ENCODE measurements at regions not wholly inside any gene's neighbourhood (a gene's known extent, or its start where the extent isn't known, plus 50 kb on each side); places are given as distances from the start of the nearest gene placed in this dataset.
"Not testable (repeated sequence)": the region's sequence is repeated elsewhere in the genome, so short reads cannot be mapped to it uniquely, and the experiment has no call there.

DNA sequence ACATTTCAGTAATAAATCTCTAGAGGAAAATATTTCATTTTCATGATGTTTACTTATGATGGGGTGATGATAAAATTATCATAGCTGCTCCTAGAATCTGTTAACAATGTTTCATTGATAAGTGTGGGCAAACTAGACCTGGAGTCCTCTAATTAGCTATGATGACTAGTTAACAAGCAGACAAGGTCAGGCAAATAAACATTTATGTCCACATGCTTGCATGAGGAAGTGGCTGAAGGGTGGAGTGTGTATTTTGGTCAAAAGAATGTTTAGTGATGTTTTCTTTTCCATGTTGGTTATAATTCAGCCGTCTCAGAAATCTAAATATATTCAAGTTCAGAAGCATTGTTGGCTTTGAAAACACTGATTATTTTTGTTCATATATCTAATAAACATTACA is 99.9 kb upstream of the FN1 start:
- Mint-ChIP-seq H3K36me3 (ENCODE audit: low read depth) (no peaks in the 10 kb centered on the region), H3K27ac (no peak overlapping the region), H3K4me1 (no peaks in the 10 kb centered on the region), H3K4me3 (no peak overlapping the region), H3K27me3 (no peaks in the 10 kb centered on the region)
- DNase-seq = no peak
- ATAC-seq = no peak
- H3K9me3 ChIP-seq (ENCODE audit: control insufficient read depth, low read length, poor library complexity, severe bottlenecking) = no peaks in the 10 kb centered on the region

DNA sequence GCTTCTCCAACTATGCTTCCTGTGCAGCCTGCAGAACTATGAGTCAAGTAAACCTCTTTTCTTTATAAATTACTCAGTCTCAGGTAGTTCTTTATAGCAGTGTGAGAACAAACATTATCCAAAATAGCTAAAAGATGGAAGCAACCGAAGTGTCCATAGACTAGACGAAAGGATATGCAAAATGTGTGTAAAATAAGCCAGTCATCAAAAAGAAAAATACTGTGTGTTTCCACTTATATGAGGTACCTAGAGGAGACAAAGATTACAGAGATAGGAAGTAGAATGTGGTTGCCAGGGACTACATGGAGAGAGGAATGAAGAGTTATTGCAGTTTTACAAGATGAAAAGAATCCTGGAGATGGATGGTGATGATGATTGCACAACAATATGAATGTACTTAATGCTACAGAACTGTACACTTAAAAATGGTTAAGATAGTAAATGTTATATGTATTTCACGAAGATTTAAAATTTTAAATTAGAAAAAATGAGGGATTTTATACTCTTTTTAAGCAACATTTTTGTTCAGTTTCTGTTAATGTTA is 99.3 kb upstream of the FN1 start:
- Mint-ChIP-seq H3K36me3 (ENCODE audit: low read depth) (no peaks in the 10 kb centered on the region), H3K27me3 (no peaks in the 10 kb centered on the region), H3K4me1 (no peaks in the 10 kb centered on the region), H3K4me3 (no peak overlapping the region), H3K27ac (no peak overlapping the region)
- H3K9me3 ChIP-seq (ENCODE audit: control insufficient read depth, low read length, poor library complexity, severe bottlenecking) = no peaks in the 10 kb centered on the region
- ATAC-seq (no peak), DNase-seq (no peak)

DNA sequence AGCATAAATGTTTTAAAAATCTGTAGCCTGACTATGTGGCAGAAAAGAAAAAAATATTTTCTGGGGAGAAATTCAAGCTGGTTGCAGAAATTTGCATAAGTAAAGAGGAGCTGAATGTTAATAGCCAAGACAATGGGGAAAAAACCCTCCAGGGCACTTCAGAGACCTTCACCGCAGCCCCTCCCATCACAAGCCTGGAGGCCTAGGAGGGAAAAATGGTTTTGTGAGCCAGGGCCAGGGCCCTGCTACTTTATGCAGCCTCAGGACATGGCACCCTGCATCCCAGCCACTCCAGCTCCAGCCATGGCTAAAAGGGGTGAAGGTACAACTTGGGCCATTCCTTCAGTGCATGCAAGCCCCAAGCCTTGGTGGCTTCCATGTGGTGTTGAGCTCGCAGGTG is 97.8 kb upstream of the FN1 start:
- DNase-seq; H3K36me3 Mint-ChIP-seq (ENCODE audit: low read depth); H3K4me3 Mint-ChIP-seq; ATAC-seq; H3K9me3 ChIP-seq (ENCODE audit: control insufficient read depth, low read length, poor library complexity, severe bottlenecking); H3K4me1 Mint-ChIP-seq; H3K27me3 Mint-ChIP-seq; H3K27ac Mint-ChIP-seq: not testable (repeated sequence)

DNA sequence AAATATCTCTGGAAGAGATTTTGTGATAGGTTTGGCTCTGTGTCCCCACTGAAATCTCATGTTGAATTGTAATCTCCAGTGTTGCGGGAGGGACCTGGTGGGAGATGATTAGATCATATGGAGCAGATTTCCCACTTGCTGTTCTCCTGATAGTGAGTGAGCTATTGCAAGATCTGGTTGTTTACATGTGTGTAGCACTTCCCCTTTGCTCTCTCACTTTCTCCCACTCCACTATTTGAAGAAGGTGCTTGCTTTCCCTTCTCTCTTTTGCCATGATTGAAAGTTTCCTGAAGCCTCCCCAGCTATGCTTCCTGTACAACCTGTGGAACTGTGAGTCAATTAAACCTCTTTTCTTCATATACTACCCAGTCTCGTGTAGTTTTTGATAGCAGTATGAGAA is 97.0 kb upstream of the FN1 start:
- H3K36me3 Mint-ChIP-seq (ENCODE audit: low read depth) = no peaks in the 10 kb centered on the region
- H3K27me3 Mint-ChIP-seq = peaks cover 6% of the 10 kb centered on the region
- ATAC-seq = no peak
- H3K4me1 Mint-ChIP-seq = no peaks in the 10 kb centered on the region
- no peak overlapping the region for H3K4me3 Mint-ChIP-seq
- no peak overlapping the region for H3K27ac Mint-ChIP-seq
- DNase-seq = no peak
- no peaks in the 10 kb centered on the region for H3K9me3 ChIP-seq (ENCODE audit: control insufficient read depth, low read length, poor library complexity, severe bottlenecking)

DNA sequence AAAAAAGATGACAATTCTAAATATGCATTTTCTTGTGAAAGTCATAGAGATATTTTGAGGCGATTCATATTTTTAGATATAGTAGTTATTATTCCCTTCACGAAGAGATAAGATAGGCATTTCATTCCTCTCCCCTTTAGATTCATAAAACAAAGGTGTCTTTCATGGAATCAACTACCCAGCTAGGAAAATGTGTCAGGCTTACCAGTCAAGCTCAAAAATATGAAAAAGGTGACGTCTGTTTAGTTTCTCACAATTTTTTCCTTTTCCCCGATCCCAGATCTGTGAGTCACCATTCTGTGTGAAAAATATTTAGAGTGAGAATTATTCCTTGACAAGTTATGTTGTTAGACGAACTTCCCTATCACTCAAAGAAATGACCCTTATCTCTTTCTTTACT is 95.4 kb upstream of the FN1 start:
- no peaks in the 10 kb centered on the region for H3K36me3 Mint-ChIP-seq (ENCODE audit: low read depth)
- no peak overlapping the region for H3K27ac Mint-ChIP-seq
- no peak for DNase-seq
- peaks cover 6% of the 10 kb centered on the region for H3K27me3 Mint-ChIP-seq
- no peaks in the 10 kb centered on the region for H3K4me1 Mint-ChIP-seq
- no peak for ATAC-seq
- H3K4me3 Mint-ChIP-seq = no peak overlapping the region
- H3K9me3 ChIP-seq (ENCODE audit: control insufficient read depth, low read length, poor library complexity, severe bottlenecking) = no peaks in the 10 kb centered on the region

DNA sequence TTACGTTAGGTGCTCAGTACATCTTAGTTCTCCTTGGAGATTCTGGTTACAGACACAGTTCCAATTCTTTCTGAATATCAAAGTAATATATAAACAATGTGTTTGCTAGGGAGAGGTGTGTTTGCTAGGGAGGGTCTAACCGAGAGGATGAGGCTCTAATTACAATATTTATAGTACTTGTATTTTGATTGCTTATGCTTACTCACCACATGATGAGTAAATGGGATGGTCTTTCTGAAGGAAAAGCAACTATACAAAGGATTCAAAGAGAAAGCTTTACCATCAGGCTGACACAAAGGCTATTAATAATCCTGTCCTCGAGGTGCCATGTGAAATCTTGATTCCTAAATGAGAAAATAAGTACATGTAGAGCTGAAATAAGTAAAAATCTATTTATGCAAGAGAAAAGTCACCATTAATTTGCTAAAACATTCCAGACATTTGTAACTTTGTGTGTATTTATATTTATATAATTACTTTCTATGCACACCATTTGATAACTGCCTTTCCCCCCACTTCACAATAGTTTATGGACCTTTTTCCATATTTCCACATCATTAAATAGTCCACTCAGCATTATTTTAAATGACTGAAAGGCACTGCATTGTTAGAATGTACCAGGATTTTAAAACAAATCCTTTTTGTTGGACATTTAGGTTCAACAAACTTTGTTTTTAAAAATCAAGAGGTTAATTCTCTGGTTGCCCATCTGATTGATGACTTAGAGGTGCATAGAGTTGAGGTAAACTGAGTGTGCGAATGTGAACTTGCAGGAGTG is 94.5 kb upstream of the FN1 start:
- Mint-ChIP-seq H3K27ac (no peak overlapping the region), H3K4me3 (no peak overlapping the region), H3K36me3 (ENCODE audit: low read depth) (no peaks in the 10 kb centered on the region), H3K4me1 (no peaks in the 10 kb centered on the region), H3K27me3 (peaks cover 6% of the 10 kb centered on the region)
- ATAC-seq (no peak), DNase-seq (no peak)
- H3K9me3 ChIP-seq (ENCODE audit: control insufficient read depth, low read length, poor library complexity, severe bottlenecking) = no peaks in the 10 kb centered on the region

DNA sequence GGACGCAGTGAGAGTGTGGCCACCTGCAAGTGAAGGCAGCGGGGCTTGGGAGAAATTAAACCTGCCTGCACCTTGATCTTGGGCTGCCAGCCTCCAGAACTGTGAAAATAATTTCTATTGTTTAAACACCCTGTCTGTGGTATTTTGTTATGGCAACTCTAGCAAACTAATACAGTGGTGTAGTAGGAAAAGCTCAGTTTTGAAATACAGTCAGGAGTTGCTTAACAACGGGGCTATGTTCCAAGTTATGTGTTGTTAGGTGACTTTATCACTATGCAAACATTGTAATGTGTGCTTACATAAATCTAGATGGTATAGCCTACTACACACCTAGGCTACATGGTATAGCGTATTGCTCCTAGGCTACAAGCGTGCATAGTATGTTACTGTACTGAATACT is 93.4 kb upstream of the FN1 start:
- no peaks in the 10 kb centered on the region for H3K36me3 Mint-ChIP-seq (ENCODE audit: low read depth)
- H3K27me3 Mint-ChIP-seq = peaks cover 6% of the 10 kb centered on the region
- no peaks in the 10 kb centered on the region for H3K4me1 Mint-ChIP-seq
- DNase-seq (no peak), ATAC-seq (no peak)
- H3K4me3 Mint-ChIP-seq = no peak overlapping the region
- no peak overlapping the region for H3K27ac Mint-ChIP-seq
- no peaks in the 10 kb centered on the region for H3K9me3 ChIP-seq (ENCODE audit: control insufficient read depth, low read length, poor library complexity, severe bottlenecking)

DNA sequence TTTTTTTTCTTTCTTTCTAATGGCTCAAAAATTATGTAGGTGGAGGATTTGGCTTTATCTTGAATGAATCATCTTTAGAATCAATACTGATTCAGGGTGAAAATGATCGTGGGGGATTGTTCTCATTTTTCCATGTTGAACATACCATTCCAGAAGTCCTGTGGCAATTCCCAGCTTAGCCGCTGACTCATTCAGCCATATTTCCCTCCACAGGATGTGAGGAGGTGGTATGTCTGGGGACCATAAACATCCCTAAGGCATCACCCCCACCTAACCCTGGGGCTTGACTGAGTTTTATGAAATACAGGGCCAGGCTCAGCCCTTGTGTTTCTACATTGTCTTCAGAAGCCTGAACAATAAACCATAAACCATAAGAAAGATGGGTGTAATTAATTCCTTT is 92.7 kb upstream of the FN1 start:
- H3K27me3 Mint-ChIP-seq = peaks cover 6% of the 10 kb centered on the region
- DNase-seq (no peak), ATAC-seq (no peak)
- H3K9me3 ChIP-seq (ENCODE audit: control insufficient read depth, low read length, poor library complexity, severe bottlenecking) = no peaks in the 10 kb centered on the region
- H3K36me3 Mint-ChIP-seq (ENCODE audit: low read depth) = no peaks in the 10 kb centered on the region
- H3K4me1 Mint-ChIP-seq = no peaks in the 10 kb centered on the region
- H3K4me3 Mint-ChIP-seq = no peak overlapping the region
- no peak overlapping the region for H3K27ac Mint-ChIP-seq

DNA sequence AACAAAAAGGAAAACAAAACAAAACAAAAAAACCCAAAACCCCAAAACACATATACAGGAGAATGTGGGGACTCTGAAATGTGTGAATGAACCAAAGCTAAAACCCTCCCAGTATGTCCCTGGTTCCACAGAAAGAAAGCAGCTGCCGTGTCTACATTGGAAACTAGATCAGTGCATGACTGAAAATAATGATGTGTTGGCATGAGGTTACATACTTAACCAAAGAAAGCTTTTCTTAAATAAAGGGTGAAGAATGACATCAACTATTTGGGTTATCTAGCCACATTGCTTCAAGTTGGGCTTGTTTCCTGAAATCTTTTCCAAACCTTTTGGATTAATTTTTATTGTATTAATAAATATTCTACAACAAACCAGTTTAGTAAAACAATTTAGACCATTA is 91.9 kb upstream of the FN1 start:
- ATAC-seq (no peak), DNase-seq (no peak)
- H3K27me3 Mint-ChIP-seq = peaks cover 6% of the 10 kb centered on the region
- H3K4me3 Mint-ChIP-seq = no peak overlapping the region
- H3K36me3 Mint-ChIP-seq (ENCODE audit: low read depth) = no peaks in the 10 kb centered on the region
- no peak overlapping the region for H3K27ac Mint-ChIP-seq
- no peaks in the 10 kb centered on the region for H3K9me3 ChIP-seq (ENCODE audit: control insufficient read depth, low read length, poor library complexity, severe bottlenecking)
- H3K4me1 Mint-ChIP-seq = no peaks in the 10 kb centered on the region

DNA sequence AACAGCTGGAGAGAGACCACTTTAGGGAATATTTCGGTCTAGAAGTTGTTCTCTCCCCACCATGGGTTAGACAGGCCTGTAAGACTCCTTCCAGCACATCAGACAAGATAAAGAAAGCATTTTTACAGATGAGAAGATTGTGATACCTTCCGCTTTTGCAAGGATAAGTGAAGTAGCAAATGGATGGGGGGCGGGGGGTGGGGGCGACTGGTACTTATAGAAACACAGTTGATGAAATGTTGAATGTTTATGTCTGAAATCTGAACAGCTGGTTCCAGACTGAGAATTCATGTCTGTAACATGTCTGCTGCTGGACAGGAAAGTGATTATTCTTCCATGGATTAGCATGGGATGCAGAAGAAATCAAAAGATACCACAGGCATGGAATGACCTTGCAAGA is 90.5 kb upstream of the FN1 start:
- no peaks in the 10 kb centered on the region for H3K36me3 Mint-ChIP-seq (ENCODE audit: low read depth)
- H3K4me3 Mint-ChIP-seq = no peak overlapping the region
- H3K4me1 Mint-ChIP-seq = no peaks in the 10 kb centered on the region
- DNase-seq = no peak
- H3K27me3 Mint-ChIP-seq = peaks cover 6% of the 10 kb centered on the region
- no peak for ATAC-seq
- no peaks in the 10 kb centered on the region for H3K9me3 ChIP-seq (ENCODE audit: control insufficient read depth, low read length, poor library complexity, severe bottlenecking)
- no peak overlapping the region for H3K27ac Mint-ChIP-seq

DNA sequence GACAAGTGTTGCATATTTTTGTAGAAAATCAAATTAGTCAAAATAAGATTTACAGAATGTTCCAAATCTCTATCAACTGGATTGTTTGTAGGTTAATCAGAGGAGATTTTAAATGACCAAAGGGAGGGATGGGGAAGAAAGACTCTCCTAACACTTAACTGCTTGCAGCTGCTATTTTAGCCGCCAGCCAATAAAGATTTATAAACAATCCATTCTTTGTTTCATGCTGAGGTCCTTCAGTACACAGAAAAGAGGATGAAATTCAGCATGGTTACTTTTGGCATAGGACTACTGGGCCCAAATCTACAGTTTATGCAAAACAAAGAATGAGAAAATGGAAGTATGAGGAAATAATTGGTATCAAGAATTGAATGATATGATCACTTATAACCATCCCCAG is 86.4 kb upstream of the FN1 start:
- no peak for ATAC-seq
- no peaks in the 10 kb centered on the region for H3K9me3 ChIP-seq (ENCODE audit: control insufficient read depth, low read length, poor library complexity, severe bottlenecking)
- Mint-ChIP-seq H3K4me3 (no peak overlapping the region), H3K27ac (no peak overlapping the region), H3K27me3 (no peaks in the 10 kb centered on the region), H3K36me3 (ENCODE audit: low read depth) (no peaks in the 10 kb centered on the region), H3K4me1 (no peaks in the 10 kb centered on the region)
- DNase-seq = no peak

DNA sequence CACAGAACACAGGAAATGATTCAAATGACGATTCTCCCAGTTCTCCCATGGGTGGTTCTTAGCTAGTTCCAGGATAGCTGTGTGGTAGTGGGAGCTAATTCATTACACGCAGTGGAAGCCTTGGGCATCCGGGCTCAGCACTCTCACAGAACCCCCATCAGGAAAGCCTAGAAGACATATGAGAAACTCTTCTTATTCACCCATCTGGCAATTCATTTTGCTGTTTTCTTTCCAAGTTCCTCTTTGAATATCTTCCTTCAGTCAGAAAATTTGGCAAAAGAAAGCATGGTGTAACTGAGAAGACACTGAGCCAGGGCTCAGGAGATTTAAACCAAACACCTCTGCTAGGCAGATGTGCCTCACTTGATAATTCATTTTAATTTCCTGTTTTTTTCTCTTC is 85.2 kb upstream of the FN1 start:
- no peaks in the 10 kb centered on the region for H3K36me3 Mint-ChIP-seq (ENCODE audit: low read depth)
- no peak overlapping the region for H3K27ac Mint-ChIP-seq
- no peaks in the 10 kb centered on the region for H3K4me1 Mint-ChIP-seq
- DNase-seq = no peak
- ATAC-seq = no peak
- no peaks in the 10 kb centered on the region for H3K27me3 Mint-ChIP-seq
- H3K4me3 Mint-ChIP-seq = no peak overlapping the region
- H3K9me3 ChIP-seq (ENCODE audit: control insufficient read depth, low read length, poor library complexity, severe bottlenecking) = no peaks in the 10 kb centered on the region

DNA sequence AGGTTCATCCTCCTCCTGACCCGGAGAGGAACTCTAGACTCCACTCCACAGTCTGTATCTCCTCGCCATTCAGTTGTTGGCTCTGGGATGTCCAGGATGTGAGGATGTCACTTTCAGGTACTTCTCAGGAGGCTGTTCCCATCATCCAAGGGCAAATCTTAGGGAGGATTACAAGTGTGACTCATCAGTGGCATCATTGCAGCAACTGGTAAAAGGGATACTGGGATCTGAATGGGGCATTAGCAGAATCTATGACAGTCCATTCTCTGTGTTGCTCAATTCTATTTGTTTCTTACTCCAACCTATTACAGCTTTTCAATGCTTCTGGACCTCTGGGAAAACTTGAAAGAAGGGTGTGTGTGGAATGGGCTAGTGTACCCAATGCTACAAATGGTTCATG is 81.5 kb upstream of the FN1 start:
- H3K27me3 Mint-ChIP-seq = peaks cover 5% of the 10 kb centered on the region
- no peaks in the 10 kb centered on the region for H3K36me3 Mint-ChIP-seq (ENCODE audit: low read depth)
- no peaks in the 10 kb centered on the region for H3K4me1 Mint-ChIP-seq

DNA sequence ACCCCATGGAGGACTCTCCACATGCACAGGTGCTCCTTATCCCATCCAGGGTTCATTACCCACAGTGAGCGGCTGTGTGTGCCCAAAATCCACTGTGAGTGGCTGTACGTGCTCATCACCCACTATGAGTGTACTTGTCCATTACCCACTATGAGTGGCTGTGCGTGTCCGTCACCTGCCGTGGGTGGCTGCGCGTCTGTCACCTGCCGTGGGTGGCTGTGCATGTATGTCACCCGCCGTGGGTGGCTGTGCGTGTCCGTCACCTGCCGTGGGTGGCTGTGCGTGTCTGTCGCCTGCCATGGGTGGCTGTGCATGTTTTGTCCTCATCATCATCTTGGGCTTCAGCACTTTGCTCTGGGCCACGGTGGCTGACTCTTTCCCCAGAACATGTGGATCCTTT is 78.6 kb upstream of the FN1 start:
- no peak for ATAC-seq
- Mint-ChIP-seq H3K27ac (no peak overlapping the region), H3K4me1 (no peaks in the 10 kb centered on the region), H3K36me3 (ENCODE audit: low read depth) (no peaks in the 10 kb centered on the region), H3K4me3 (no peak overlapping the region), H3K27me3 (peaks cover 5% of the 10 kb centered on the region)
- no peaks in the 10 kb centered on the region for H3K9me3 ChIP-seq (ENCODE audit: control insufficient read depth, low read length, poor library complexity, severe bottlenecking)
- no peak for DNase-seq

More for the DNA sequence above, 81.5 kb upstream of the FN1 start:
- DNase-seq (no peak), ATAC-seq (no peak)
- Mint-ChIP-seq H3K4me3 (no peak overlapping the region), H3K27ac (no peak overlapping the region)
- no peaks in the 10 kb centered on the region for H3K9me3 ChIP-seq (ENCODE audit: control insufficient read depth, low read length, poor library complexity, severe bottlenecking)

All from T-helper 17 cell (primary cell).